ENCODE measurements at regions not wholly inside any gene's neighbourhood (a gene's known extent, or its start where the extent isn't known, plus 50 kb on each side); places are given as distances from the start of the nearest gene placed in this dataset.
"Not testable (repeated sequence)": the region's sequence is repeated elsewhere in the genome, so short reads cannot be mapped to it uniquely, and the experiment has no call there.

DNA sequence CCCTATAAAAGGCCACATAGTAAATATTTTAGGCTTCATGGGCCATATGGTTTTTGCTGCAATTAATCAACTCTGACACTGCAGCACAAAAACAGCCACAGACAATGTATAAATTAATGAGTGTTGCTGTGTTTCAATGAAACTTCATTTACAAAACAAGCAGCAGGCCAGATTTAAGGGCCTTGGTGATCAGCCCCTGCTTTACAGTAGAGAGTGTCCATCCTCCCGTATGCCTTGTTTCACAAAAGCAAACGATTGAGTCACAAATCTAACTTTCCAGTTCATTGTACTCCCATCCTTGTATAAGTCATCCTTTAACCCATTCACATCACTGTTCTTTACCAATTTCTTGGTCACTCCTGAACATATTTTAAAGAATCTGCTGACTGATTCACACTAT is 94.3 kb upstream of the NOX4 start:
- H3K9me3 ChIP-seq (ENCODE audit: control insufficient read depth in 1 of 2, insufficient read depth in 1 of 2, low read depth in 1 of 2, low read length in 2 of 2); H3K36me3 ChIP-seq (ENCODE audit: control insufficient read depth in 1 of 2, insufficient read depth in 2 of 2, low read length in 2 of 2); H4K20me1 ChIP-seq (ENCODE audit: insufficient read depth); H3K4me3 ChIP-seq (replicated peaks in 1 of 2; ENCODE audit: low read depth in 1 of 2, low read length in 2 of 2); H3K4me1 ChIP-seq (ENCODE audit: control insufficient read depth in 1 of 2, insufficient read depth in 2 of 2, low read length in 2 of 2); H3K9me2 ChIP-seq (ENCODE audit: insufficient read depth); BruUV-seq (replicated peaks); H3K27me3 ChIP-seq (ENCODE audit: insufficient read depth, low read length); ATAC-seq; H3K79me2 ChIP-seq (ENCODE audit: insufficient read depth, low read length); intact Hi-C loops (cut with micrococcal nuclease); H2AFZ ChIP-seq (ENCODE audit: low read depth, low read length, poor library complexity, severe bottlenecking); DNase-seq (ENCODE audit: low read depth, low spot score); H3K4me2 ChIP-seq (ENCODE audit: low read length); CTCF ChIA-PET; H3K27ac ChIP-seq (ENCODE audit: low read depth, low read length); H3K9ac ChIP-seq (ENCODE audit: low read length); RAD21 ChIA-PET (ENCODE audit: low non-redundant PET in 1 of 2, low total read pairs in 2 of 2, uncharacterized antibody in 2 of 2, unreplicated experiment in 2 of 2); POLR2A ChIA-PET: not testable (repeated sequence)

DNA sequence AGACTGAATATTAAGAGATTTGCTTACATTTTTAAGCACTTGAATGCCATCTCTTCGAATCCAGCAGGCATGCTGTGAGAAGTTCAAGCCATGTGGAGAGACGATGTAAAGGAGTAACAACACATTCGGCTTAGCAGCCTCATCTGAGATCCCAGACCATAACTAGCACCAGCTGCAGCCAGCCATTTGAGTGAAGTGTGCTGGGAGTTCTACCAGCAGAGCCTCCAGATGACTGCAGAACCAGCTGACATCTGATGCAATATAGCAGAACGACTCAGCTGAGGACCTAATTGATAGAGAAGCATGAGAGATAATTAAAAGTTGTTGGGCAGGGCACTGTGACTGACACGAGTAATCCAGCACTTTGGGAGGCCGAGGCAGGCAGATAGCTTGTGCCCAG is 98.2 kb upstream of the NOX4 start:
- CTCF ChIA-PET; H4K20me1 ChIP-seq (ENCODE audit: insufficient read depth); H3K27ac ChIP-seq (ENCODE audit: low read depth, low read length); H3K4me3 ChIP-seq (replicated peaks in 1 of 2; ENCODE audit: low read depth in 1 of 2, low read length in 2 of 2); H2AFZ ChIP-seq (ENCODE audit: low read depth, low read length, poor library complexity, severe bottlenecking); H3K9me3 ChIP-seq (ENCODE audit: control insufficient read depth in 1 of 2, insufficient read depth in 1 of 2, low read depth in 1 of 2, low read length in 2 of 2); H3K4me1 ChIP-seq (ENCODE audit: control insufficient read depth in 1 of 2, insufficient read depth in 2 of 2, low read length in 2 of 2); H3K36me3 ChIP-seq (ENCODE audit: control insufficient read depth in 1 of 2, insufficient read depth in 2 of 2, low read length in 2 of 2); H3K9ac ChIP-seq (ENCODE audit: low read length); DNase-seq (ENCODE audit: low read depth, low spot score); BruUV-seq (replicated peaks); H3K9me2 ChIP-seq (ENCODE audit: insufficient read depth); H3K4me2 ChIP-seq (ENCODE audit: low read length); intact Hi-C loops (cut with micrococcal nuclease); RAD21 ChIA-PET (ENCODE audit: low non-redundant PET in 1 of 2, low total read pairs in 2 of 2, uncharacterized antibody in 2 of 2, unreplicated experiment in 2 of 2); POLR2A ChIA-PET; H3K27me3 ChIP-seq (ENCODE audit: insufficient read depth, low read length); H3K79me2 ChIP-seq (ENCODE audit: insufficient read depth, low read length); ATAC-seq: not testable (repeated sequence)

DNA sequence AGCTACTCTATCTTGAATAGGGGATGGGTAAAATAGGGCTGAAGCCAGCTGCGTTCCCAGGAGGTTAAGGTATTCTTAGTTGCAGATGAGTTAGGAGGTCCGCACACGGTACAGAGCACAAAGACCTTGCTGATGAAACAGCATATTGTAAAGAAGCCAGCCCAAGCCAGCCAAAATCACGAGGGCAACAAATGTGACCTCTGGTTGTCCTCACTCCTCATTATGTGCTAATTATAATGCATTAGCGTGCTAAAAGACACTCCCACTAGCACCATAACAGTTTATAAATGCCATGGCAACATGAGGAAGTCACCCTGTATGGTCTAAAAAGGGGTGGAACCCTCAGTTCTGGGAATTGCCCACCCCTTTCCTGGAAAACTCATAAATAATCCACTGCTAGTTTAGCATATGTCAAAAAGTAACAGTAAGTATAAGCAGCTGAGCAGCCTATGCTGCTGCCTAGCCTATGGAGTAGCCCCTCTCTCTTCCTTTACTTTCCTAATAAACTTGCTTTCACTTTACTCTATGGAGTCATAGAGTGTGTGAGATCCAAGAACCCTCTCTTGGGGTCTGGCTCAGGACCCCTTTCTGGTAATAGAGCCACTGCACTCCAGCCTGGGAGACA is 98.9 kb upstream of the NOX4 start:
- RAD21 ChIA-PET (ENCODE audit: low non-redundant PET in 1 of 2, low total read pairs in 2 of 2, uncharacterized antibody in 2 of 2, unreplicated experiment in 2 of 2), result not testable (repeated sequence)

DNA sequence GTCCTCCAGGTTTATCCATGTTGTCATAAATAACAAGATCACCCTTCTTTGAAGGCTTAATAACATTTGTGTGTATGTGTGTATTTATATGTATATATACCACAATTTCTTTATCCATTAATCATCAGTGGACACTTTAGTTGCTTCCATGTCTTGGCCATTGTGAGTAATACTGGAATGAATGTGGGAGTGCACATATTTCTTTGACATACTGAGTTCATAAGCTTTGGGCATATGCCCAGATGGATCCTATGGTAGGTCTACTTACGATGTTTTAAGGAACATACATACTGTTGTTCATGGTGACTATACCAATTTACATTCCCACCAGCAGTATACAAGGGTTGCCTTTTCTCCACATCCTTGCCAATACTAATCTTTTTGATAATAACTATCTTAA is 108.8 kb upstream of the TRIM77 start:
- H3K4me1 ChIP-seq (ENCODE audit: control insufficient read depth in 1 of 2, insufficient read depth in 2 of 2, low read length in 2 of 2); BruUV-seq (replicated peaks); H4K20me1 ChIP-seq (ENCODE audit: insufficient read depth); H2AFZ ChIP-seq (ENCODE audit: low read depth, low read length, poor library complexity, severe bottlenecking); H3K9ac ChIP-seq (ENCODE audit: low read length); H3K36me3 ChIP-seq (ENCODE audit: control insufficient read depth in 1 of 2, insufficient read depth in 2 of 2, low read length in 2 of 2); H3K4me2 ChIP-seq (ENCODE audit: low read length); H3K79me2 ChIP-seq (ENCODE audit: insufficient read depth, low read length); H3K4me3 ChIP-seq (replicated peaks in 1 of 2; ENCODE audit: low read depth in 1 of 2, low read length in 2 of 2); CTCF ChIA-PET; H3K9me3 ChIP-seq (ENCODE audit: control insufficient read depth in 1 of 2, insufficient read depth in 1 of 2, low read depth in 1 of 2, low read length in 2 of 2); RAD21 ChIA-PET (ENCODE audit: low non-redundant PET in 1 of 2, low total read pairs in 2 of 2, uncharacterized antibody in 2 of 2, unreplicated experiment in 2 of 2); intact Hi-C loops (cut with micrococcal nuclease); DNase-seq (ENCODE audit: low read depth, low spot score); H3K27ac ChIP-seq (ENCODE audit: low read depth, low read length); H3K27me3 ChIP-seq (ENCODE audit: insufficient read depth, low read length); ATAC-seq; H3K9me2 ChIP-seq (ENCODE audit: insufficient read depth); POLR2A ChIA-PET: not testable (repeated sequence)

More for the DNA sequence above, 98.9 kb upstream of the NOX4 start:
- BruUV-seq (replicated peaks); H3K36me3 ChIP-seq (ENCODE audit: control insufficient read depth in 1 of 2, insufficient read depth in 2 of 2, low read length in 2 of 2); POLR2A ChIA-PET; ATAC-seq; intact Hi-C loops (cut with micrococcal nuclease); H3K4me1 ChIP-seq (ENCODE audit: control insufficient read depth in 1 of 2, insufficient read depth in 2 of 2, low read length in 2 of 2); DNase-seq (ENCODE audit: low read depth, low spot score); H3K79me2 ChIP-seq (ENCODE audit: insufficient read depth, low read length); H2AFZ ChIP-seq (ENCODE audit: low read depth, low read length, poor library complexity, severe bottlenecking); H3K4me3 ChIP-seq (replicated peaks in 1 of 2; ENCODE audit: low read depth in 1 of 2, low read length in 2 of 2); H3K9me3 ChIP-seq (ENCODE audit: control insufficient read depth in 1 of 2, insufficient read depth in 1 of 2, low read depth in 1 of 2, low read length in 2 of 2); H3K27me3 ChIP-seq (ENCODE audit: insufficient read depth, low read length); CTCF ChIA-PET; H3K9me2 ChIP-seq (ENCODE audit: insufficient read depth); H3K27ac ChIP-seq (ENCODE audit: low read depth, low read length); H3K9ac ChIP-seq (ENCODE audit: low read length); H3K4me2 ChIP-seq (ENCODE audit: low read length); H4K20me1 ChIP-seq (ENCODE audit: insufficient read depth): not testable (repeated sequence)
